HL-60 (cell line): ENCODE measurements at regions not wholly inside any gene's neighbourhood (a gene's known extent, or its start where the extent isn't known, plus 50 kb on each side); places are given as distances from the start of the nearest gene placed in this dataset.

Source experiments
- DNase-seq, 2 experiments: peaks; one replicate each; pipeline ENCODE4 v3.0.0-alpha.2; 2010 to 2020; ENCODE audit warnings: low read depth in 1 of 2, low spot score in 1 of 2
- H3K27ac ChIP-seq: fragments of 250-450 bp; sonication (Bioruptor Pico); replicated peaks from 2 replicates; pipeline ENCODE4 v1.5.1; 2020; ENCODE audit warnings: mild to moderate bottlenecking, moderate library complexity
- H3K27me3 ChIP-seq: fragments of 250-450 bp; sonication (Bioruptor Pico); 2 replicates; pipeline ENCODE4 v1.5.1; 2021; ENCODE audit warnings: mild to moderate bottlenecking, moderate library complexity; ENCODE audit not compliant: insufficient read depth, poor library complexity, severe bottlenecking
- H3K4me3 ChIP-seq: replicated peaks from 2 replicates; pipeline ENCODE4 v1.5.1; 2011; ENCODE audit warnings: mild to moderate bottlenecking, control low read depth, low read length; ENCODE audit not compliant: insufficient read depth
- GABPA ChIP-seq: IDR thresholded peaks from 2 replicates; pipeline ENCODE4 v1.6.1; 2012; ENCODE audit warnings: low read depth
- POLR2AphosphoS5 ChIP-seq: IDR thresholded peaks from 2 replicates; pipeline ENCODE4 v1.6.1; 2012; ENCODE audit warnings: low read depth
- SPI1 ChIP-seq: IDR thresholded peaks from 2 replicates; pipeline ENCODE4 v1.6.1; 2012; ENCODE audit warnings: low read depth, mild to moderate bottlenecking, borderline replicate concordance
- TF ChIP-seq, protein P1 (sequence below): IDR thresholded peaks from 2 replicates; pipeline ENCODE4 v1.6.1; 2012; ENCODE audit warnings: low read depth; ENCODE audit not compliant: insufficient replicate concordance
- TF ChIP-seq, protein P2 (sequence below): IDR thresholded peaks from one replicate; pipeline ENCODE4 v1.5.1; 2011; ENCODE audit warnings: low read length, control low read depth, inconsistent platforms; ENCODE audit not compliant: insufficient read depth

DNA sequence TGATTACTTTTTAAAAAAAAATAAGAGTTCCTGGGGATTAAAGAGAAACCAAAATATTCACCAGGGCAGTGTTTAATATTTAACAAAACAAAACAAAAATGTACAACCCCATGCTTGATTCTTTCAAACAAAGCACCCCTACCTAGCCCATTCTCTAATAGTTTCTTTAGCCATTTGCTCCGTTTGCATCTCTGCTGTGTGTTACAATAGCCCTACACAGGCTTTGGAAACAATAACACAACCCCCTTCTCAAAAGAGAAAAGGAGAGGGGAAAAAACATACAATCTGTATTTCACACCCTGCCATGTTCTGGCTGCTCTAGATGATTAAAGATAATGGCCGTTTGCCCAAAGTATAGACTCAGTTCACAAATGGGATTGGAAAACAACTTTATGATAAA is 302.9 kb downstream of the CPS1 start:
- no peak for DNase-seq
- TF ChIP-seq GABPA (no peak), POLR2AphosphoS5 (no peak), SPI1 (no peak)
- TF ChIP-seq, protein P1, sequence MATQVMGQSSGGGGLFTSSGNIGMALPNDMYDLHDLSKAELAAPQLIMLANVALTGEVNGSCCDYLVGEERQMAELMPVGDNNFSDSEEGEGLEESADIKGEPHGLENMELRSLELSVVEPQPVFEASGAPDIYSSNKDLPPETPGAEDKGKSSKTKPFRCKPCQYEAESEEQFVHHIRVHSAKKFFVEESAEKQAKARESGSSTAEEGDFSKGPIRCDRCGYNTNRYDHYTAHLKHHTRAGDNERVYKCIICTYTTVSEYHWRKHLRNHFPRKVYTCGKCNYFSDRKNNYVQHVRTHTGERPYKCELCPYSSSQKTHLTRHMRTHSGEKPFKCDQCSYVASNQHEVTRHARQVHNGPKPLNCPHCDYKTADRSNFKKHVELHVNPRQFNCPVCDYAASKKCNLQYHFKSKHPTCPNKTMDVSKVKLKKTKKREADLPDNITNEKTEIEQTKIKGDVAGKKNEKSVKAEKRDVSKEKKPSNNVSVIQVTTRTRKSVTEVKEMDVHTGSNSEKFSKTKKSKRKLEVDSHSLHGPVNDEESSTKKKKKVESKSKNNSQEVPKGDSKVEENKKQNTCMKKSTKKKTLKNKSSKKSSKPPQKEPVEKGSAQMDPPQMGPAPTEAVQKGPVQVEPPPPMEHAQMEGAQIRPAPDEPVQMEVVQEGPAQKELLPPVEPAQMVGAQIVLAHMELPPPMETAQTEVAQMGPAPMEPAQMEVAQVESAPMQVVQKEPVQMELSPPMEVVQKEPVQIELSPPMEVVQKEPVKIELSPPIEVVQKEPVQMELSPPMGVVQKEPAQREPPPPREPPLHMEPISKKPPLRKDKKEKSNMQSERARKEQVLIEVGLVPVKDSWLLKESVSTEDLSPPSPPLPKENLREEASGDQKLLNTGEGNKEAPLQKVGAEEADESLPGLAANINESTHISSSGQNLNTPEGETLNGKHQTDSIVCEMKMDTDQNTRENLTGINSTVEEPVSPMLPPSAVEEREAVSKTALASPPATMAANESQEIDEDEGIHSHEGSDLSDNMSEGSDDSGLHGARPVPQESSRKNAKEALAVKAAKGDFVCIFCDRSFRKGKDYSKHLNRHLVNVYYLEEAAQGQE, result no peak
- TF ChIP-seq, protein P2, sequence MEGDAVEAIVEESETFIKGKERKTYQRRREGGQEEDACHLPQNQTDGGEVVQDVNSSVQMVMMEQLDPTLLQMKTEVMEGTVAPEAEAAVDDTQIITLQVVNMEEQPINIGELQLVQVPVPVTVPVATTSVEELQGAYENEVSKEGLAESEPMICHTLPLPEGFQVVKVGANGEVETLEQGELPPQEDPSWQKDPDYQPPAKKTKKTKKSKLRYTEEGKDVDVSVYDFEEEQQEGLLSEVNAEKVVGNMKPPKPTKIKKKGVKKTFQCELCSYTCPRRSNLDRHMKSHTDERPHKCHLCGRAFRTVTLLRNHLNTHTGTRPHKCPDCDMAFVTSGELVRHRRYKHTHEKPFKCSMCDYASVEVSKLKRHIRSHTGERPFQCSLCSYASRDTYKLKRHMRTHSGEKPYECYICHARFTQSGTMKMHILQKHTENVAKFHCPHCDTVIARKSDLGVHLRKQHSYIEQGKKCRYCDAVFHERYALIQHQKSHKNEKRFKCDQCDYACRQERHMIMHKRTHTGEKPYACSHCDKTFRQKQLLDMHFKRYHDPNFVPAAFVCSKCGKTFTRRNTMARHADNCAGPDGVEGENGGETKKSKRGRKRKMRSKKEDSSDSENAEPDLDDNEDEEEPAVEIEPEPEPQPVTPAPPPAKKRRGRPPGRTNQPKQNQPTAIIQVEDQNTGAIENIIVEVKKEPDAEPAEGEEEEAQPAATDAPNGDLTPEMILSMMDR, result no peak
- Histone ChIP-seq H3K4me3 (no peak overlapping the region), H3K27me3 (no peaks in the 10 kb centered on the region), H3K27ac (no peak overlapping the region)

DNA sequence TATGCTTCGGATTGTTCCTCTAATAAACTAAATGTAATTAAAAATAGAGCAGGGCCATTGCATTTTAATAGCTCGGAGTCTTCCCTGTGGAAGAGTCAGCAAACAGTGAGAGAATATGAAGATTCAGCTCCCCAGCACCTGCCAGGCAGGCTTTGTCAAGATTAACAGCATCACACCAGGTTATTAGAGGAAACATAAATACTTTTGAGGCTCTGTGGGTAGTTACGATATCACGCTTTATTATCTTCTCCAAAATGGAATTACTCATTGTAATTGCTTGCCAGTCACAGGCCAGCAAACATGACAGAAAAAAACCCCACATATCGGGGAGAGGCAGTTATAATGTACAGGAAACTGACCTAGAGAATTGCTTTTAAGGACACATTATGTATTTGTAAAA is 303.9 kb downstream of the CPS1 start:
- no peaks in the 10 kb centered on the region for H3K27me3 ChIP-seq
- H3K4me3 ChIP-seq, result no peak overlapping the region
- no peak for DNase-seq
- no peak overlapping the region for H3K27ac ChIP-seq
- TF ChIP-seq POLR2AphosphoS5, result no peak
- no peak for TF ChIP-seq GABPA
- TF ChIP-seq, protein P1, result no peak
- no peak for TF ChIP-seq SPI1
- TF ChIP-seq, protein P2, result no peak

DNA sequence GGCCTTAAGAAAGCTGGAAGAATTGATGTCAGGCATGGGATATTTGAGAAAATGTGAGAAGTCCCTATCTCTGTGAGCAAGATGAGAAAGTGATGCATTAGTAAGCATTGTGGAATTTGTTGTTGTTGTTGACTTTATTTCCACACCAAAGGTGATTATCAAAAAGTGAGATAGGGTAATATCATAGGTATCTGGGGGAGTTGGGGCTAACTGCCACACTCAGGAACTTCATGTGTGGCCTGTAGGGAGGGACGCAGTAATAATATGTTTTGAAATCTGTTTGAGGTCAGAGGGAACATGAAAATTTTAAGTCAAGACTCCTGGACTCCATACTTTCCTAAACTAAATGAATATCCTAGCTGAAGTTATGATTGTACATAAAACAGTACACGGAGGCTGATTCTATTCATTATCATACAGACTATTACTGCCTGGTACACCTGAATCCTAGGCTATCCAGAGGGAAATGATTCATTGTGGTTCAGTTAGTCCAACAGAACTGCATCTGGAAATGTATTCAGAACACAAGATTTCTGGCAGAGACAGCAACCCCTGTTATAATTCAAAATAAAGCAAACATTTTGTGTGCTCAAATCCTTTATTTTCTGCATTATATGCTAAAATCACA is 304.8 kb downstream of the CPS1 start:
- no peak overlapping the region for H3K27ac ChIP-seq
- no peaks in the 10 kb centered on the region for H3K27me3 ChIP-seq
- TF ChIP-seq POLR2AphosphoS5 (no peak), SPI1 (no peak), GABPA (no peak)
- TF ChIP-seq, protein P1, result no peak
- TF ChIP-seq, protein P2, result no peak
- no peak overlapping the region for H3K4me3 ChIP-seq
- DNase-seq, result no peak
